ENCODE measurements at regions not wholly inside any gene's neighbourhood (a gene's known extent, or its start where the extent isn't known, plus 50 kb on each side); places are given as distances from the start of the nearest gene placed in this dataset.

GRCh38 chr3:112739252-112739965 lies 98.5 kb upstream of the CCDC80 start:
- Histone ChIP-seq H3K27ac (ENCODE audit: low read depth, low read length) (no peak overlapping the region), H3K4me3 (ENCODE audit: low read length) (no peak overlapping the region), H4K20me1 (ENCODE audit: control insufficient read depth, insufficient read depth, low read depth, low read length) (no peaks in the 10 kb centered on the region), H3K36me3 (ENCODE audit: control insufficient read depth, low read length) (no peaks in the 10 kb centered on the region), H3K27me3 (ENCODE audit: control insufficient read depth, low read length) (no peaks in the 10 kb centered on the region), H3F3A (ENCODE audit: control insufficient read depth, insufficient read depth) (no peaks in the 10 kb centered on the region), H3K9me2 (replicated peaks; ENCODE audit: control insufficient read depth, low read length) (no peaks in the 10 kb centered on the region), H3K79me2 (ENCODE audit: control insufficient read depth, low read length) (no peaks in the 10 kb centered on the region), H3K4me1 (ENCODE audit: control insufficient read depth, low read length) (0 out of 2 replicates have a peak, but pooled peaks cover 6% of the 10 kb centered on the region), H3K4me2 (ENCODE audit: low read length) (no peak overlapping the region), H3K9me3 (ENCODE audit: control insufficient read depth, insufficient read depth, low read length) (no peaks in the 10 kb centered on the region)
- TF ChIP-seq CTCF (IDR thresholded peaks at IDR 0.05; ENCODE audit: low read depth, low read length, poor library complexity, severe bottlenecking) (no peak), EZH2phosphoT487 (IDR thresholded peaks at IDR 0.05; ENCODE audit: borderline replicate concordance, low read length) (no peak)

GRCh38 chr3:112738366-112738765 lies 97.4 kb upstream of the CCDC80 start:
- Histone ChIP-seq H3K9me3 (ENCODE audit: control insufficient read depth, insufficient read depth, low read length) (no peaks in the 10 kb centered on the region), H3K79me2 (ENCODE audit: control insufficient read depth, low read length) (no peaks in the 10 kb centered on the region), H3K4me2 (ENCODE audit: low read length) (no peak overlapping the region), H3K27me3 (ENCODE audit: control insufficient read depth, low read length) (no peaks in the 10 kb centered on the region), H3K9me2 (replicated peaks; ENCODE audit: control insufficient read depth, low read length) (no peaks in the 10 kb centered on the region), H3K4me3 (ENCODE audit: low read length) (no peak overlapping the region), H3F3A (ENCODE audit: control insufficient read depth, insufficient read depth) (no peaks in the 10 kb centered on the region), H3K36me3 (ENCODE audit: control insufficient read depth, low read length) (no peaks in the 10 kb centered on the region), H3K27ac (ENCODE audit: low read depth, low read length) (no peak overlapping the region), H4K20me1 (ENCODE audit: control insufficient read depth, insufficient read depth, low read depth, low read length) (no peaks in the 10 kb centered on the region), H3K4me1 (ENCODE audit: control insufficient read depth, low read length) (0 out of 2 replicates have a peak, but pooled peaks cover 6% of the 10 kb centered on the region)
- TF ChIP-seq EZH2phosphoT487 (IDR thresholded peaks at IDR 0.05; ENCODE audit: borderline replicate concordance, low read length), result no peak

- Histone ChIP-seq H3K4me1 (ENCODE audit: control insufficient read depth, low read length) (0 out of 2 replicates have a peak, but pooled peaks cover 6% of the 10 kb centered on the region), H3K36me3 (ENCODE audit: control insufficient read depth, low read length) (no peaks in the 10 kb centered on the region), H3F3A (ENCODE audit: control insufficient read depth, insufficient read depth) (no peaks in the 10 kb centered on the region), H3K27ac (ENCODE audit: low read depth, low read length) (no peak overlapping the region), H3K9me2 (replicated peaks; ENCODE audit: control insufficient read depth, low read length) (no peaks in the 10 kb centered on the region), H3K9me3 (ENCODE audit: control insufficient read depth, insufficient read depth, low read length) (no peaks in the 10 kb centered on the region), H3K4me2 (ENCODE audit: low read length) (no peak overlapping the region), H3K4me3 (ENCODE audit: low read length) (no peak overlapping the region), H3K27me3 (ENCODE audit: control insufficient read depth, low read length) (no peaks in the 10 kb centered on the region), H3K79me2 (ENCODE audit: control insufficient read depth, low read length) (no peaks in the 10 kb centered on the region), H4K20me1 (ENCODE audit: control insufficient read depth, insufficient read depth, low read depth, low read length) (no peaks in the 10 kb centered on the region)
- TF ChIP-seq CTCF (IDR thresholded peaks at IDR 0.05; ENCODE audit: low read depth, low read length, poor library complexity, severe bottlenecking) (no peak), EZH2phosphoT487 (IDR thresholded peaks at IDR 0.05; ENCODE audit: borderline replicate concordance, low read length) (no peak)
Measured at GRCh38 chr3:112736805-112737566, 96.0 kb upstream of the CCDC80 start.

- Histone ChIP-seq H3K9me3 (ENCODE audit: control insufficient read depth, insufficient read depth, low read length) (no peaks in the 10 kb centered on the region), H4K20me1 (ENCODE audit: control insufficient read depth, insufficient read depth, low read depth, low read length) (no peaks in the 10 kb centered on the region), H3K4me2 (ENCODE audit: low read length) (no peak overlapping the region), H3K27me3 (ENCODE audit: control insufficient read depth, low read length) (no peaks in the 10 kb centered on the region), H3F3A (ENCODE audit: control insufficient read depth, insufficient read depth) (no peaks in the 10 kb centered on the region), H3K36me3 (ENCODE audit: control insufficient read depth, low read length) (no peaks in the 10 kb centered on the region), H3K4me3 (ENCODE audit: low read length) (no peak overlapping the region), H3K79me2 (ENCODE audit: control insufficient read depth, low read length) (no peaks in the 10 kb centered on the region), H3K9me2 (replicated peaks; ENCODE audit: control insufficient read depth, low read length) (no peaks in the 10 kb centered on the region), H3K27ac (ENCODE audit: low read depth, low read length) (no peak overlapping the region), H3K4me1 (ENCODE audit: control insufficient read depth, low read length) (0 out of 2 replicates have a peak, but pooled peaks cover 6% of the 10 kb centered on the region)
- TF ChIP-seq CTCF (IDR thresholded peaks at IDR 0.05; ENCODE audit: low read depth, low read length, poor library complexity, severe bottlenecking) (no peak), EZH2phosphoT487 (IDR thresholded peaks at IDR 0.05; ENCODE audit: borderline replicate concordance, low read length) (no peak)
Measured at GRCh38 chr3:112736386-112736785, 95.4 kb upstream of the CCDC80 start.
